Neural progenitor cell (in vitro differentiated cells): ENCODE measurements at regions not wholly inside any gene's neighbourhood (a gene's known extent, or its start where the extent isn't known, plus 50 kb on each side); places are given as distances from the start of the nearest gene placed in this dataset.
"Not testable (repeated sequence)": the region's sequence is repeated elsewhere in the genome, so short reads cannot be mapped to it uniquely, and the experiment has no call there.

Experiments used
- CTCF ChIP-seq: fragments of 200-600 bp; sonication (generic); IDR thresholded peaks from 2 replicates; pipeline ENCODE4 v1.5.1; 2017; ENCODE audit warnings: antibody characterized with exemption, mild to moderate bottlenecking
- EZH2 ChIP-seq: fragments of 200-600 bp; sonication (generic); IDR thresholded peaks from 2 replicates; pipeline ENCODE4 v1.6.1; 2017; ENCODE audit warnings: antibody characterized with exemption, mild to moderate bottlenecking, moderate library complexity
- EZH2phosphoT487 ChIP-seq: fragments of 200-600 bp; sonication (generic); IDR thresholded peaks from 2 replicates; pipeline ENCODE4 v1.6.1; 2017; ENCODE audit warnings: antibody characterized with exemption

GRCh38 chr2:84221102-84221501 lies 238.0 kb downstream of the SUCLG1 start:
- not testable (repeated sequence) for TF ChIP-seq CTCF, EZH2phosphoT487, EZH2
